ENCODE measurements at regions not wholly inside any gene's neighbourhood (a gene's known extent, or its start where the extent isn't known, plus 50 kb on each side); places are given as distances from the start of the nearest gene placed in this dataset.

DNA sequence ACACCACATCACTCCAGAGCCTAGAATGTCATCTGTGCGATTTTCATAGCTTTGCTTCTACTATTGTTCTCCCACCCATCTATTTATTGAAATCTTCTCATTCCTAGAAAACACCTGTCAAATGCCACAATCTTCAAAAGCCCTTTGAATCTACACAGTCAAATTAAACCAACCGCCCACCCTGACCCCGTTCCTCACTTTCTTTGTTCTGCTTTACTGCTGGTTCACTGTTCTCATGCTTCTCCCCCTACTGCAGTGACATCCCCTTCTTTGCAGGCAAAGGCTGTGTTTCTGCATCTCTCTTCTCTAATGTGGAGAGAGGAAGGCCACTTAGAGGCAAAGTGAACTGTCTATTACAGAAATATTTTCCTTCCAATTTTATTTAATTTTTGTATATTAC is 152.4 kb upstream of the NEBL start:
- no peak for TF ChIP-seq CTCF (IDR thresholded peaks at IDR 0.05)
- no peak for TF ChIP-seq ZFX (IDR thresholded peaks at IDR 0.05; ENCODE audit: borderline replicate concordance)
